NCI-H2196 treated with DMSO at 0.1 percent for 48 hours (cell line): ENCODE measurements at regions not wholly inside any gene's neighbourhood (a gene's known extent, or its start where the extent isn't known, plus 50 kb on each side); places are given as distances from the start of the nearest gene placed in this dataset.

Experiments
- DNase-seq: peaks from one replicate; lab custom pipeline; 2025; ENCODE audit not compliant: unreplicated experiment; lab: John Stamatoyannopoulos, UW

- DNase-seq: no peak
Measured at GRCh38 chr2:204315236-204315662, 230.0 kb upstream of the PARD3B start.

DNA sequence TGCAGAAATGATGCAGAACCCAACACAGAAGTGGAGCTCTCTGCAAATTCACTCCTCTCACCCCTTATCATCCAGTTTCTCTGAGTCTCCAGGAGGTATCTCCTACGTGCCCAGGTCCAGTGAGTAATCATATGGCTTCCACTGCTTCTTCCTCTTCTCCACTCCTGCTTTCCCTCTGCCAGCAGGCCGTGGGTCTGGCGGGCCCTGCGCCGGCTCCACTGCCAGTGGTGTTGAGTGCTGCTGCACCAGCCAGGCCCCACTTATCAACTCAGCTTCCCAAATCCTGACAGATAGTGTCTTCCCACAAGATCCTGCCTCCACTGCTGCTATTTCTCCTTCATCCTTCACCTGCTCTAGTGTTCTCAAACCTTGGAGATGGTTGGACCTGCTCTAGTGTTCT, 227.6 kb upstream of the PARD3B start:
- no peak for DNase-seq

DNA sequence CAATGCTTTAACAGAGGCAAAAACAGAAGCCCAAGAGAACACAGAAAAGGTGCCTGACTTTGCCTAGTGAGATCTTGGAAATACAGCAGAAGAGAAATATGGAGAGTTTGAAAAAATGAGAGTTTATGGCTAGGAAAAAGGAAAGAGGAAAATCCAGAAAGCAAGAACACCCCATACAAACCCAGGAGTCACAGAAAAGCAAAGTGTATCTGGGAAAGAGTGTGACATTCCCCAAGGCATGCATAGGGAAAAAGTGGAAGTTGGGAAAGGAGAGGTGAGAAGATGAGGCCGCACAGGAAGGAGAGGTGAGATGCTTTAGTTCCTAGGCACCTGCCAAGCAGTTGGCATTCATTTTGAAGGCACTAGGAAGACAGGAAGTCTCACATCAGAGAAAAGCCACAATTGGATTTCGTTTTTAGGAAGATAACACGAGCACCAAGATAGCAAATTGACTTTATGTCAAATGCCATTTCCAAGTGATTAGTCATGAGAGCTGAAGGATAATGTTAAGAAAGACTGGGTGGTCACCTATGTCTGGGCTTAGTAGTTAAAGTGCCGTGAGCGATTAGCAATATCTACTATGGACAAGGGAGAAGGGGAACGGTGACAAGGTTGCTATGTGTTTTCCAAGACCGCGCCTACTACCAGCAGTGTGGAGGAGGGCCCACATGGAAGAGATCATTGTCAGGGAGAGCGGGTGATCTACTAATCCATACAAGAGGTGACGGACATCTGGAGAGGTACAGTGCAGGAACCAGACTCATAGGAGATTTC, 224.1 kb upstream of the PARD3B start:
- DNase-seq: no peak

GRCh38 chr2:204321910-204322751, 223.1 kb upstream of the PARD3B start:
- no peak for DNase-seq

- peak; percentile 24 for DNase-seq
Measured at GRCh38 chr2:204325468-204325867, 219.8 kb upstream of the PARD3B start.

DNA sequence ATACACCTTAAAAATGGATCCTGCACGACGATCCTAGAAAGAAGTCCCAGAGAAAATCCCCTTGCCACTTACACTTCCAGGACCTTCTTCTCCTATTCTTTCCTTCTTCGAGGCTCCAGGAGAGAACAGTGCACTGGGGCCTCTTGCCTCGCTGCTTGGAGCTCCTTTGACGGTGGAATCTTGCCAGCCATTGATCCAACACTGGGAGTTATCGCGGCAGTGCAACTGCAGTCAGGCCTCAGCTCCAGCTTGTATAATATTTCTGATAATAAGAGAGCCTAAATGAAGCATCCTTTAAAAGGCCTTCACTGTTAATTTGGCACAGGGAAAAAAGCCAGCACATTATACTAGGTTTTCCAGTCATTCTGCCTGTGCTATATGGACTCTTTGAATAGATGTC, 216.9 kb upstream of the PARD3B start:
- no peak for DNase-seq

GRCh38 chr2:204329016-204329415, 216.3 kb upstream of the PARD3B start:
- no peak for DNase-seq

GRCh38 chr2:204329532-204329931, 215.7 kb upstream of the PARD3B start:
- DNase-seq: no peak

DNA sequence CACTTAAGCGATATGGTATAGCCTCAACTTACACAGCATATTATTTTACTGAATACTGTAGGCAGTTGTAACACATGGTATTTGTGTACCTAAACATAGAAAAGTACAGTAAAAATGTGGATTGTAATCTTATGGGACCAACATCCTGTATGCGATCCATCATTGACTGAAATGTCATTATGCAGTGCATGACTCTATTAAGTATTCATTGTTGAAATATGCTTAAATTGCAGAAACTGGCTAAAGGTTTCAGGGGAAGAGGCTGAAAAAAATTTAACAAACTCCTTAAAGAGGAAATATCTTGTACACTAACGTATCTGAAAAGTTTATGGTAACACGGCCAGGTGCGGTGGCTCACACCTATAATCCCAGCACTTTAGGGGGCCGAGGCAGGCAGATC, 214.1 kb upstream of the PARD3B start:
- DNase-seq: no peak

DNA sequence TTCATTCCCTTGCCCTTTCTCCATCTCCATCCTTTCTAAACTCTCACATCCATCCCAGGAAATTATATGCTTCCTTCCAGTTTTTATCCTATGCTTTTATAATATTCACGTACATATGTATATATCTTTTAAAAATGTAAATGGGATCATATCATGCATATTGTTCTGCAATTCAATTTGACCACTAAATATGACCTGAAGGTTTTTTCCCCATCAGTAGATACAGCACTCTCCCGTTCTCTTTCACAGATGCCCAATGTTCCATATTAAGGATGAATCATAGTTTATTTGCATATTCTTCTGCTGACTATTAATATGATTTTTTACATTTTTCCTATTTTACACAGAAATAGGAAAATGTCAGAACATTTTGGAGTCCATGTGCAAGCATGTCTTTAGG, 213.3 kb upstream of the PARD3B start:
- DNase-seq: no peak

DNA sequence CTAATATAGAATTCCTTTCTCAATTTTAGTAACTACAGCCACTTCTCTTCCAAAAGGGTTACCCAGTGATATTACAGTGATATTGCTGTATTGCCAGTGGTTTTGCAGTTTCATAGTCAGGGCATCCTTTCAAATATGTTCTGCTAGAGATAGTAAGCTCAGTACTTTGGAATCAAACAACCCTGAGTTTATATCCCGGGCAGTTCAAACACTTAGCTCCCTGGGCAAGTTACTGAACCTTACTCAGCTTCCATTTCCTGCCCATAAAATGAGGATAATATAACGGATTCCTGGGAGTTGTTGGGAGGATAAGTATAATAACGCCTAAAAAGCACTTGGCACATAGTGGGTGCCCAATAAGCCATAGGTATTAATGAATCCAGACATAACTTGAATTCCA, 212.6 kb upstream of the PARD3B start:
- no peak for DNase-seq

DNA sequence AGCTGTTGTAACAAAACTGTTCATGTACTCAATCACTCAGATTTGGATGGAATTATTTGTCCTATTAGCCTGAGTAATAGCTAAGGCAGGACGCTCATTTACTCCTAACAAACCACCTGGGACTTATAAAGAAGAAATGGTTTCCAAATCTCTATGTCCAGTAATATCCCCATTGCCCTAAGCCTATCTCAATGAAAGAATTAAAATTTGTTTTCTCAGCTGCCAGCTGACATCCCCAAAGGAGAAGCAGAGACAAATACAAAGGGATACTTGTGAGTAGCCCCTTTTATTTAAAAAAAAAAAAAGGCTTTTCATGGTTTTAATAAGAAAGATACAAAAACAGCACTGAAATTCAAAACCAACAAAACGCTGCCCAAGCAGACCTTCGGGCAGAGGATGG, 211.4 kb upstream of the PARD3B start:
- DNase-seq: no peak

- DNase-seq: no peak
Measured at GRCh38 chr2:204335451-204336058, 209.7 kb upstream of the PARD3B start.

- no peak for DNase-seq
Measured at GRCh38 chr2:204336153-204336744, 209.0 kb upstream of the PARD3B start.

GRCh38 chr2:204337638-204338037, 207.6 kb upstream of the PARD3B start:
- DNase-seq: no peak

GRCh38 chr2:204339212-204339715, 206.0 kb upstream of the PARD3B start:
- no peak for DNase-seq

GRCh38 chr2:204340511-204340910, 204.8 kb upstream of the PARD3B start:
- DNase-seq: no peak

DNA sequence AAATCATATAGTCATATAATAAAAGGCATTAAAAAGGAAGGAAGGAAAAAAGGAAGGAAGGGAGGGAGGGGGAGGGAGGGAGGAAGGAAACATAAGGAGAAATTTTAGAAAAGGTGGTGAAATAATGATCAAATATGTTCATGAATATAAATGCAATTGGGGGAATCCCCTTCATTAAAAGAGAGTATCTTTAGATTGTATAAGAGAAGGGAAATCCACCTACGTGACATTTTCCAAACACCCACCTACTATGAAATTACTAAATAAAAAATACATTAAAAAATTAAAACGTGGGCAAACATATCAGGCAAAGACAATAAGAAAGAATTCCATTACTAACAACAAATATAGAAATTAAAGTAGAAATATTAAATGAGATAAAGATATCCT, 203.4 kb upstream of the PARD3B start:
- DNase-seq: no peak

DNA sequence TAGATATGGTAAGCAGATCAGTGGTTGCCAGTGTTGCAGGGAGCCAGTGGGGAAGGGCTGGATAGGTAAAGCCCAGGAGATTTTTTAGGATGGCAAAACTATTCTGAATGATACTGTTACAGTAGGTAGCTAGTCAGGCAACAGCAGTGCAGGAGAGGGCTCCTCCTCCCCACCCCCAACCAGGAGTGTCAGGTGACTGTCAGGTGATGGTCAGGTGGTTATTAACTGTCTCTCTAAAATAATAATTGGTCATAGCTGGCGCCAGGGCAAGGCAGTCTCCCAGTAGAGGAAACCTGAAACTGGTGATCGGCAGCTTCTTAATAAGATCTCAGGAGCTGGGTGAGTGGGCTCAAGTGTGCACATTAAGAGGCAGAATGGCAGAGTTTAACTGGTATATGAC, 201.6 kb upstream of the PARD3B start:
- no peak for DNase-seq

DNA sequence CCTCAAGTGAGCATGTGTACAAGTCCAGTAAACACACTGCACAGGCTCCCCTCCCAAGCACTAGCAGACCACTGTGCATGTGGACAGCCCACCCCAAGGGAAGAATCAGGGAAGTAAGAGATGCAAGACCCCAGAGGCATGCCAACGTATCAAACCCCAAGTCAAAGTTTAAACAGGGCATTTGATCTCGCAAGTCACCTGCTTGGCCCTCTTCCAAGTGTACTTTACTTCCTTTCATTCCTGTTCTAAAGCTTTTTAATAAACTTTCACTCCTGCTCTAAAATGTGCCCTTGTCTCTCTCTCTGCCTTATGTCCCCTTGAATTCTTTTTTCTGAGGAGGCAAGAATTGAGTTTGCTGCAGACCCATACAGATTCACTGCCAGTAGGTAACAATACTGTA, 201.2 kb upstream of the PARD3B start:
- DNase-seq: no peak

DNA sequence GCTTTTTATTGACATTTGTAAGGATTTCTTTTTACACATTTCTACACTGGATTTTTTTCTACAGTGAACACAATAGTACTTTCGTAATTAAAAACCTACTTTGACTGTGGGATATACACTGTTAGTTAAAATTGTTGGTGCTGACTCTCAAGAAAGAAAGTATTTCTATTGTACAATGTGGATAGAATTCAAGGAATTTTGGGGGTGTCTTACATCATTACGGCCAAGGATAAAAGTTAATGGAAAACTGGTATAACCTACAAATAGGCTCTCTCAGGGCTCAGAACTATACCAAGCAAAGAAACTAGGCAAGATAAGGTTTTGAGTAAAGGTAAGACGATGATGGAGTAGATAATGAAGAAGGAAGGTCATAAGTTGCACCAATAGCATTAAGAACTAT, 198.4 kb upstream of the PARD3B start:
- DNase-seq: no peak
